ENCODE measurements at regions not wholly inside any gene's neighbourhood (a gene's known extent, or its start where the extent isn't known, plus 50 kb on each side); places are given as distances from the start of the nearest gene placed in this dataset.

DNA sequence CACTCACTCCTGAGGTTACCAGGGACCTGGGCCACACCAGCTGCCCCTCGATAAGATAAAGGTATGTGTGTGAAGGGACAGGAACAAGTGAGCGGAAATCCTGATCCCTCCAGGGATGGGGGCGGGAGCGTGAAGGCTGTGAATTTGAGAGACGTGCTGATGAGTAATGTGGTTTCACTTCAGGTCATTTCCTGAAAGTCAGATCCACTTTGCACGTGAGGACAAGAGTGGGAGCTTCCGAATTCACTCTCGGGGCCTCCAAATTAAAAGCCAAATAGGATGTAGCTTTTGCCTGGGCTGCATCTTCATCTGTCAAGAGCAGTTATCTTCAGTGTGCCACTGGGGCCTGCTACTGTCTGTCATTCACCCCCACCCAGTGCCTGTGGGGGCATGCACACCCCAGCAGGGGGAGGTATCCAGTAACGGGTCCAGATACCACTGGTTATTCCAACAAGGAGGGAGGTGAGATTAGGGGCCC lies 87.4 kb upstream of the LHX1 start (continued):
- TF ChIP-seq, protein P1, sequence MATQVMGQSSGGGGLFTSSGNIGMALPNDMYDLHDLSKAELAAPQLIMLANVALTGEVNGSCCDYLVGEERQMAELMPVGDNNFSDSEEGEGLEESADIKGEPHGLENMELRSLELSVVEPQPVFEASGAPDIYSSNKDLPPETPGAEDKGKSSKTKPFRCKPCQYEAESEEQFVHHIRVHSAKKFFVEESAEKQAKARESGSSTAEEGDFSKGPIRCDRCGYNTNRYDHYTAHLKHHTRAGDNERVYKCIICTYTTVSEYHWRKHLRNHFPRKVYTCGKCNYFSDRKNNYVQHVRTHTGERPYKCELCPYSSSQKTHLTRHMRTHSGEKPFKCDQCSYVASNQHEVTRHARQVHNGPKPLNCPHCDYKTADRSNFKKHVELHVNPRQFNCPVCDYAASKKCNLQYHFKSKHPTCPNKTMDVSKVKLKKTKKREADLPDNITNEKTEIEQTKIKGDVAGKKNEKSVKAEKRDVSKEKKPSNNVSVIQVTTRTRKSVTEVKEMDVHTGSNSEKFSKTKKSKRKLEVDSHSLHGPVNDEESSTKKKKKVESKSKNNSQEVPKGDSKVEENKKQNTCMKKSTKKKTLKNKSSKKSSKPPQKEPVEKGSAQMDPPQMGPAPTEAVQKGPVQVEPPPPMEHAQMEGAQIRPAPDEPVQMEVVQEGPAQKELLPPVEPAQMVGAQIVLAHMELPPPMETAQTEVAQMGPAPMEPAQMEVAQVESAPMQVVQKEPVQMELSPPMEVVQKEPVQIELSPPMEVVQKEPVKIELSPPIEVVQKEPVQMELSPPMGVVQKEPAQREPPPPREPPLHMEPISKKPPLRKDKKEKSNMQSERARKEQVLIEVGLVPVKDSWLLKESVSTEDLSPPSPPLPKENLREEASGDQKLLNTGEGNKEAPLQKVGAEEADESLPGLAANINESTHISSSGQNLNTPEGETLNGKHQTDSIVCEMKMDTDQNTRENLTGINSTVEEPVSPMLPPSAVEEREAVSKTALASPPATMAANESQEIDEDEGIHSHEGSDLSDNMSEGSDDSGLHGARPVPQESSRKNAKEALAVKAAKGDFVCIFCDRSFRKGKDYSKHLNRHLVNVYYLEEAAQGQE (tag by site-specific recombination; IDR thresholded peaks at IDR 0.05) = no peak
- TF ChIP-seq ZNF473 (tag by site-specific recombination; IDR thresholded peaks at IDR 0.05) = no peak
- TF ChIP-seq ZNF354C (tag by site-specific recombination; IDR thresholded peaks at IDR 0.05; ENCODE audit: borderline replicate concordance, low read depth) = no peak
- TF ChIP-seq, protein P2, sequence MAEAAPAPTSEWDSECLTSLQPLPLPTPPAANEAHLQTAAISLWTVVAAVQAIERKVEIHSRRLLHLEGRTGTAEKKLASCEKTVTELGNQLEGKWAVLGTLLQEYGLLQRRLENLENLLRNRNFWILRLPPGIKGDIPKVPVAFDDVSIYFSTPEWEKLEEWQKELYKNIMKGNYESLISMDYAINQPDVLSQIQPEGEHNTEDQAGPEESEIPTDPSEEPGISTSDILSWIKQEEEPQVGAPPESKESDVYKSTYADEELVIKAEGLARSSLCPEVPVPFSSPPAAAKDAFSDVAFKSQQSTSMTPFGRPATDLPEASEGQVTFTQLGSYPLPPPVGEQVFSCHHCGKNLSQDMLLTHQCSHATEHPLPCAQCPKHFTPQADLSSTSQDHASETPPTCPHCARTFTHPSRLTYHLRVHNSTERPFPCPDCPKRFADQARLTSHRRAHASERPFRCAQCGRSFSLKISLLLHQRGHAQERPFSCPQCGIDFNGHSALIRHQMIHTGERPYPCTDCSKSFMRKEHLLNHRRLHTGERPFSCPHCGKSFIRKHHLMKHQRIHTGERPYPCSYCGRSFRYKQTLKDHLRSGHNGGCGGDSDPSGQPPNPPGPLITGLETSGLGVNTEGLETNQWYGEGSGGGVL (tag by site-specific recombination; IDR thresholded peaks at IDR 0.05) = peak; percentile 60
- TF ChIP-seq ZNF274 (IDR thresholded peaks at IDR 0.05; ENCODE audit: low read length) = no peak
- no peak for TF ChIP-seq ZNF274 (tag by site-specific recombination; IDR thresholded peaks at IDR 0.05; ENCODE audit: borderline replicate concordance)
- TF ChIP-seq, protein P3, sequence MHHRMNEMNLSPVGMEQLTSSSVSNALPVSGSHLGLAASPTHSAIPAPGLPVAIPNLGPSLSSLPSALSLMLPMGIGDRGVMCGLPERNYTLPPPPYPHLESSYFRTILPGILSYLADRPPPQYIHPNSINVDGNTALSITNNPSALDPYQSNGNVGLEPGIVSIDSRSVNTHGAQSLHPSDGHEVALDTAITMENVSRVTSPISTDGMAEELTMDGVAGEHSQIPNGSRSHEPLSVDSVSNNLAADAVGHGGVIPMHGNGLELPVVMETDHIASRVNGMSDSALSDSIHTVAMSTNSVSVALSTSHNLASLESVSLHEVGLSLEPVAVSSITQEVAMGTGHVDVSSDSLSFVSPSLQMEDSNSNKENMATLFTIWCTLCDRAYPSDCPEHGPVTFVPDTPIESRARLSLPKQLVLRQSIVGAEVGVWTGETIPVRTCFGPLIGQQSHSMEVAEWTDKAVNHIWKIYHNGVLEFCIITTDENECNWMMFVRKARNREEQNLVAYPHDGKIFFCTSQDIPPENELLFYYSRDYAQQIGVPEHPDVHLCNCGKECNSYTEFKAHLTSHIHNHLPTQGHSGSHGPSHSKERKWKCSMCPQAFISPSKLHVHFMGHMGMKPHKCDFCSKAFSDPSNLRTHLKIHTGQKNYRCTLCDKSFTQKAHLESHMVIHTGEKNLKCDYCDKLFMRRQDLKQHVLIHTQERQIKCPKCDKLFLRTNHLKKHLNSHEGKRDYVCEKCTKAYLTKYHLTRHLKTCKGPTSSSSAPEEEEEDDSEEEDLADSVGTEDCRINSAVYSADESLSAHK (tag by site-specific recombination; IDR thresholded peaks at IDR 0.05) = no peak
- peak; percentile 11; the same call in 1 of the 2 replicates for TF ChIP-seq MZF1 (tag by site-specific recombination; IDR thresholded peaks at IDR 0.05; ENCODE audit: borderline replicate concordance)
- no peak for TF ChIP-seq ZNF23 (tag by site-specific recombination; IDR thresholded peaks at IDR 0.05; ENCODE audit: borderline replicate concordance)
- peak; percentile 86; the same call in 1 of the 2 replicates for TF ChIP-seq MYNN (tag by site-specific recombination; IDR thresholded peaks at IDR 0.05; ENCODE audit: borderline replicate concordance)
- TF ChIP-seq HOXC10 (CRISPR knock-in tag; IDR thresholded peaks at IDR 0.05) = no peak
- peak; percentile 36; the same call in 1 of the 2 replicates for TF ChIP-seq SP7 (tag by site-specific recombination; IDR thresholded peaks at IDR 0.05)
- no peak for TF ChIP-seq IKZF3 (tag by site-specific recombination; IDR thresholded peaks at IDR 0.05)
- TF ChIP-seq ZNF248 (tag by site-specific recombination; IDR thresholded peaks at IDR 0.05) = no peak
- TF ChIP-seq, protein P4, sequence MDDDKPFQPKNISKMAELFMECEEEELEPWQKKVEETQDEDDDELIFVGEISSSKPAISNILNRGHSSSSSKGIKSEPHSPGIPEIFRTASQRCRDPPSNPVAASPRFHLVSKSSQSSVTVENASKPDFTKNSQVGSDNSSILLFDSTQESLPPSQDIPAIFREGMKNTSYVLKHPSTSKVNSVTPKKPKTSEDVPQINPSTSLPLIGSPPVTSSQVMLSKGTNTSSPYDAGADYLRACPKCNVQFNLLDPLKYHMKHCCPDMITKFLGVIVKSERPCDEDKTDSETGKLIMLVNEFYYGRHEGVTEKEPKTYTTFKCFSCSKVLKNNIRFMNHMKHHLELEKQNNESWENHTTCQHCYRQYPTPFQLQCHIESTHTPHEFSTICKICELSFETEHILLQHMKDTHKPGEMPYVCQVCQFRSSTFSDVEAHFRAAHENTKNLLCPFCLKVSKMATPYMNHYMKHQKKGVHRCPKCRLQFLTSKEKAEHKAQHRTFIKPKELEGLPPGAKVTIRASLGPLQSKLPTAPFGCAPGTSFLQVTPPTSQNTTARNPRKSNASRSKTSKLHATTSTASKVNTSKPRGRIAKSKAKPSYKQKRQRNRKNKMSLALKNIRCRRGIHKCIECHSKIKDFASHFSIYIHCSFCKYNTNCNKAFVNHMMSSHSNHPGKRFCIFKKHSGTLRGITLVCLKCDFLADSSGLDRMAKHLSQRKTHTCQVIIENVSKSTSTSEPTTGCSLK (tag by site-specific recombination; IDR thresholded peaks at IDR 0.05) = no peak
- TF ChIP-seq ZNF629 (tag by site-specific recombination; IDR thresholded peaks at IDR 0.05) = 0 out of 2 replicates have a peak, but pooled peaks have one; percentile 17
- TF ChIP-seq ZIC2 (tag by site-specific recombination; IDR thresholded peaks at IDR 0.05) = 0 out of 2 replicates have a peak, but pooled peaks have one; percentile 19
- TF ChIP-seq PRDM1 (tag by site-specific recombination; IDR thresholded peaks at IDR 0.05) = peak; percentile 45
- peak; percentile 13; the same call in 1 of the 2 replicates for TF ChIP-seq ZNF654 (tag by site-specific recombination; IDR thresholded peaks at IDR 0.05; ENCODE audit: low read depth)
- TF ChIP-seq, protein P5, sequence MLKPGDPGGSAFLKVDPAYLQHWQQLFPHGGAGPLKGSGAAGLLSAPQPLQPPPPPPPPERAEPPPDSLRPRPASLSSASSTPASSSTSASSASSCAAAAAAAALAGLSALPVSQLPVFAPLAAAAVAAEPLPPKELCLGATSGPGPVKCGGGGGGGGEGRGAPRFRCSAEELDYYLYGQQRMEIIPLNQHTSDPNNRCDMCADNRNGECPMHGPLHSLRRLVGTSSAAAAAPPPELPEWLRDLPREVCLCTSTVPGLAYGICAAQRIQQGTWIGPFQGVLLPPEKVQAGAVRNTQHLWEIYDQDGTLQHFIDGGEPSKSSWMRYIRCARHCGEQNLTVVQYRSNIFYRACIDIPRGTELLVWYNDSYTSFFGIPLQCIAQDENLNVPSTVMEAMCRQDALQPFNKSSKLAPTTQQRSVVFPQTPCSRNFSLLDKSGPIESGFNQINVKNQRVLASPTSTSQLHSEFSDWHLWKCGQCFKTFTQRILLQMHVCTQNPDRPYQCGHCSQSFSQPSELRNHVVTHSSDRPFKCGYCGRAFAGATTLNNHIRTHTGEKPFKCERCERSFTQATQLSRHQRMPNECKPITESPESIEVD (tag by site-specific recombination; IDR thresholded peaks at IDR 0.05) = no peak
- TF ChIP-seq ZNF677 (tag by site-specific recombination; IDR thresholded peaks at IDR 0.05) = no peak
- TF ChIP-seq, protein P6, sequence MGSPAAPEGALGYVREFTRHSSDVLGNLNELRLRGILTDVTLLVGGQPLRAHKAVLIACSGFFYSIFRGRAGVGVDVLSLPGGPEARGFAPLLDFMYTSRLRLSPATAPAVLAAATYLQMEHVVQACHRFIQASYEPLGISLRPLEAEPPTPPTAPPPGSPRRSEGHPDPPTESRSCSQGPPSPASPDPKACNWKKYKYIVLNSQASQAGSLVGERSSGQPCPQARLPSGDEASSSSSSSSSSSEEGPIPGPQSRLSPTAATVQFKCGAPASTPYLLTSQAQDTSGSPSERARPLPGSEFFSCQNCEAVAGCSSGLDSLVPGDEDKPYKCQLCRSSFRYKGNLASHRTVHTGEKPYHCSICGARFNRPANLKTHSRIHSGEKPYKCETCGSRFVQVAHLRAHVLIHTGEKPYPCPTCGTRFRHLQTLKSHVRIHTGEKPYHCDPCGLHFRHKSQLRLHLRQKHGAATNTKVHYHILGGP (tag by site-specific recombination; IDR thresholded peaks at IDR 0.05) = no peak

Data from HEK293 (cell line).